ENCODE measurements at regions not wholly inside any gene's neighbourhood (a gene's known extent, or its start where the extent isn't known, plus 50 kb on each side); places are given as distances from the start of the nearest gene placed in this dataset.
"Not testable (repeated sequence)": the region's sequence is repeated elsewhere in the genome, so short reads cannot be mapped to it uniquely, and the experiment has no call there.

- DNase-seq: peak; percentile 92
Observed at GRCh38 chr6:26234421-26235301, 130.3 kb upstream of the BTN3A2 start.

GRCh38 chr6:26235302-26235670 lies 129.7 kb upstream of the BTN3A2 start:
- peak; percentile 29 for DNase-seq

GRCh38 chr6:26239415-26239814 lies 125.6 kb upstream of the BTN3A2 start:
- DNase-seq: not testable (repeated sequence)

- DNase-seq: peak; percentile 94
Observed at GRCh38 chr6:26240157-26241032, 124.6 kb upstream of the BTN3A2 start.

GRCh38 chr6:26241033-26241895 lies 123.7 kb upstream of the BTN3A2 start:
- peak; percentile 72 for DNase-seq

- DNase-seq: no peak
Observed at GRCh38 chr6:26243132-26243531, 121.9 kb upstream of the BTN3A2 start.

GRCh38 chr6:26243752-26244151 lies 121.2 kb upstream of the BTN3A2 start:
- DNase-seq: no peak

GRCh38 chr6:26246058-26246457 lies 118.9 kb upstream of the BTN3A2 start:
- no peak for DNase-seq

GRCh38 chr6:26246553-26246952 lies 118.4 kb upstream of the BTN3A2 start:
- no peak for DNase-seq

GRCh38 chr6:26249707-26249956 lies 115.4 kb upstream of the BTN3A2 start:
- peak; percentile 60 for DNase-seq

- peak; percentile 85 for DNase-seq
Observed at GRCh38 chr6:26249957-26250697, 114.9 kb upstream of the BTN3A2 start.

GRCh38 chr6:26250698-26251044 lies 114.3 kb upstream of the BTN3A2 start:
- peak; percentile 73 for DNase-seq

- DNase-seq: peak; percentile 89
Observed at GRCh38 chr6:26251354-26252076, 113.5 kb upstream of the BTN3A2 start.

- no peak for DNase-seq
Observed at GRCh38 chr6:26252077-26252472, 112.9 kb upstream of the BTN3A2 start.

GRCh38 chr6:26254724-26255123 lies 110.3 kb upstream of the BTN3A2 start:
- no peak for DNase-seq

GRCh38 chr6:26257272-26257671 lies 107.7 kb upstream of the BTN3A2 start:
- DNase-seq: no peak

- no peak for DNase-seq
Observed at GRCh38 chr6:26258212-26258977, 106.6 kb upstream of the BTN3A2 start.

- no peak for DNase-seq
Observed at GRCh38 chr6:26260110-26260637, 104.8 kb upstream of the BTN3A2 start.

- DNase-seq: no peak
Observed at GRCh38 chr6:26260725-26261490, 104.1 kb upstream of the BTN3A2 start.

- no peak for DNase-seq
Observed at GRCh38 chr6:26264547-26264946, 100.5 kb upstream of the BTN3A2 start.

Data from CD4-positive, alpha-beta T cell treated with Interleukin-17A for 1 hour (primary cell).